Fibroblast of villous mesenchyme (primary cell): ENCODE measurements at regions not wholly inside any gene's neighbourhood (a gene's known extent, or its start where the extent isn't known, plus 50 kb on each side); places are given as distances from the start of the nearest gene placed in this dataset.

Experiments used
- DNase-seq: peaks from one replicate; pipeline ENCODE4 v3.0.0-alpha.2; 2010; ENCODE audit warnings: low read depth
- H3K4me3 ChIP-seq: 2 replicates; pipeline ENCODE4 v1.5.1; 2011; ENCODE audit warnings: low read depth, mild to moderate bottlenecking, low read length
- CTCF ChIP-seq: IDR thresholded peaks from 2 replicates; pipeline ENCODE4 v1.5.1; 2012; ENCODE audit warnings: low read depth, mild to moderate bottlenecking, low read length; ENCODE audit not compliant: insufficient read depth

- no peak for TF ChIP-seq CTCF
- H3K4me3 ChIP-seq, result no peak overlapping the region
- peak; percentile 34 for DNase-seq
These were observed 79.6 kb upstream of the RNU6ATAC start for GRCh38 chr9:134243778-134244467.

- no peak for TF ChIP-seq CTCF
- no peak overlapping the region for H3K4me3 ChIP-seq
- DNase-seq, result no peak
These were observed 80.8 kb upstream of the RNU6ATAC start for GRCh38 chr9:134245179-134245578.

GRCh38 chr9:134247918-134248631, 78.2 kb upstream of the RXRA start:
- DNase-seq, result no peak
- no peak overlapping the region for H3K4me3 ChIP-seq
- TF ChIP-seq CTCF, result no peak

GRCh38 chr9:134251296-134252069, 74.8 kb upstream of the RXRA start:
- TF ChIP-seq CTCF, result no peak
- no peak for DNase-seq
- no peak overlapping the region for H3K4me3 ChIP-seq

GRCh38 chr9:134252084-134252830, 74.0 kb upstream of the RXRA start:
- H3K4me3 ChIP-seq, result no peak overlapping the region
- DNase-seq, result no peak
- no peak for TF ChIP-seq CTCF

GRCh38 chr9:134253606-134254205, 72.5 kb upstream of the RXRA start:
- no peak for DNase-seq
- TF ChIP-seq CTCF, result no peak
- no peak overlapping the region for H3K4me3 ChIP-seq
